Tibial nerve (tissue), 4 donors: ENCODE measurements at regions not wholly inside any gene's neighbourhood (a gene's known extent, or its start where the extent isn't known, plus 50 kb on each side); places are given as distances from the start of the nearest gene placed in this dataset.

ENCODE experiments used
- DNase-seq, 2 donors: peaks; one replicate each; pipeline ENCODE4 v3.0.0-alpha.2; 2019; ENCODE audit warnings: low spot score in 2 of 2
- H3K27ac ChIP-seq, 4 donors: fragments of 200-600 bp; sonication (generic) in 3 of 4; one replicate each; pipeline ENCODE4 v1.5.1; 2017 to 2019; ENCODE audit warnings: mild to moderate bottlenecking in 1 of 4
- H3K27me3 ChIP-seq, 2 donors: fragments of 200-600 bp; sonication (generic) in 1 of 2; one replicate each; pipeline versions ENCODE4 v1.5.1 to v1.6.0; 2017 to 2019
- H3K36me3 ChIP-seq, 3 donors: fragments of 200-600 bp; sonication (generic); one replicate each; pipeline ENCODE4 v1.5.1; 2018 to 2019
- H3K4me1 ChIP-seq, 4 donors: fragments of 200-600 bp; sonication (generic) in 3 of 4; one replicate each; pipeline ENCODE4 v1.5.1; 2017 to 2019
- H3K4me3 ChIP-seq, 4 donors: fragments of 200-600 bp; sonication (generic) in 3 of 4; one replicate each; pipeline ENCODE4 v1.5.1; 2017 to 2019; ENCODE audit warnings: mild to moderate bottlenecking in 1 of 4, moderate library complexity in 1 of 4
- H3K9me3 ChIP-seq, 4 donors: fragments of 200-600 bp; sonication (generic) in 3 of 4; one replicate each; pipeline ENCODE4 v1.5.1; 2017 to 2019
- CTCF ChIP-seq, 5 experiments: fragments of 200-600 bp in 3 of 5; fragments of 450-650 bp in 2 of 5; sonication (generic) in 3 of 5; IDR thresholded peaks; one replicate each; pipeline ENCODE4 v1.5.1; 2016 to 2019; ENCODE audit warnings: antibody characterized with exemption in 5 of 5, mild to moderate bottlenecking in 3 of 5, moderate library complexity in 2 of 5
- EP300 ChIP-seq, 2 donors: sonication (generic); formaldehyde crosslinking; IDR thresholded peaks; one replicate each; pipeline ENCODE4 v1.6.1; 2017; ENCODE audit warnings: antibody characterized with exemption in 2 of 2, mild to moderate bottlenecking in 1 of 2
- POLR2A ChIP-seq, 2 donors: fragments of 450-650 bp; IDR thresholded peaks; one replicate each; pipeline ENCODE4 v1.6.1; 2017; ENCODE audit warnings: antibody characterized with exemption in 2 of 2, mild to moderate bottlenecking in 2 of 2, moderate library complexity in 2 of 2
- WGBS, 2 donors: methylation state at CpG; one replicate each; pipeline ENCODE4 v1.1.5; 2018; 5-methylcytosine and 5-hydroxymethylcytosine counted together

- no peak for TF ChIP-seq POLR2A (IDR thresholded peaks at IDR 0.05)
- no peak for TF ChIP-seq EP300 (IDR thresholded peaks at IDR 0.05)
- no peak for TF ChIP-seq CTCF (IDR thresholded peaks at IDR 0.05)
Observed at GRCh38 chr9:1200847-1201251, 150.7 kb downstream of the DMRT2 start.

GRCh38 chr9:1201262-1201661 is 151.1 kb downstream of the DMRT2 start:
- no peak overlapping the region for H3K27ac ChIP-seq
- no peaks in the 10 kb centered on the region for H3K4me1 ChIP-seq
- no peak overlapping the region for H3K4me3 ChIP-seq
- H3K36me3 ChIP-seq: no peaks in the 10 kb centered on the region
- no peaks in the 10 kb centered on the region for H3K9me3 ChIP-seq
- TF ChIP-seq POLR2A (IDR thresholded peaks at IDR 0.05) (no peak), CTCF (IDR thresholded peaks at IDR 0.05) (no peak), EP300 (IDR thresholded peaks at IDR 0.05) (no peak)
- WGBS, 2 donors: 67 to 69% methylated on average over 2 of the region's 2 CpGs
- no peaks in the 10 kb centered on the region for H3K27me3 ChIP-seq
- DNase-seq: no peak

More at GRCh38 chr9:1200847-1201251, 150.7 kb downstream of the DMRT2 start:
- DNase-seq: no peak
- Histone ChIP-seq H3K4me3 (no peak overlapping the region), H3K27me3 (no peaks in the 10 kb centered on the region), H3K4me1 (no peaks in the 10 kb centered on the region), H3K27ac (no peak overlapping the region), H3K9me3 (no peaks in the 10 kb centered on the region), H3K36me3 (no peaks in the 10 kb centered on the region)
- WGBS, 2 donors: 23 to 42% methylated on average over 3 of the region's 3 CpGs

- no peak for TF ChIP-seq CTCF (IDR thresholded peaks at IDR 0.05)
- TF ChIP-seq POLR2A (IDR thresholded peaks at IDR 0.05): no peak
- no peak for TF ChIP-seq EP300 (IDR thresholded peaks at IDR 0.05)
- no peak for DNase-seq
- WGBS, 2 donors: 74% methylated on average over 8 of the region's 8 CpGs
- no peaks in the 10 kb centered on the region for H3K4me1 ChIP-seq
- no peaks in the 10 kb centered on the region for H3K36me3 ChIP-seq
- no peaks in the 10 kb centered on the region for H3K9me3 ChIP-seq
- no peaks in the 10 kb centered on the region for H3K27me3 ChIP-seq
- H3K4me3 ChIP-seq: no peak overlapping the region
- H3K27ac ChIP-seq: no peak overlapping the region
Observed at GRCh38 chr9:1201901-1202300, 151.7 kb downstream of the DMRT2 start.

- no peaks in the 10 kb centered on the region for H3K4me1 ChIP-seq
- WGBS, 2 donors: 30 to 70% methylated on average over 3 of the region's 3 CpGs
- H3K4me3 ChIP-seq: no peak overlapping the region
- no peaks in the 10 kb centered on the region for H3K27me3 ChIP-seq
- H3K9me3 ChIP-seq: no peaks in the 10 kb centered on the region
- no peak for TF ChIP-seq CTCF (IDR thresholded peaks at IDR 0.05)
- TF ChIP-seq EP300 (IDR thresholded peaks at IDR 0.05): no peak
- TF ChIP-seq POLR2A (IDR thresholded peaks at IDR 0.05): no peak
- no peak for DNase-seq
- H3K27ac ChIP-seq: no peak overlapping the region
- no peaks in the 10 kb centered on the region for H3K36me3 ChIP-seq
Observed at GRCh38 chr9:1202512-1203280, 152.5 kb downstream of the DMRT2 start.

GRCh38 chr9:1207686-1208085 is 157.5 kb downstream of the DMRT2 start:
- DNase-seq: no peak
- 72 to 85% methylated on average over 3 of the region's 3 CpGs for WGBS, 2 donors
- no peak for TF ChIP-seq EP300 (IDR thresholded peaks at IDR 0.05)
- TF ChIP-seq POLR2A (IDR thresholded peaks at IDR 0.05): no peak
- no peak for TF ChIP-seq CTCF (IDR thresholded peaks at IDR 0.05)

More at GRCh38 chr9:1207686-1208085, 157.5 kb downstream of the DMRT2 start:
- no peak overlapping the region for H3K4me3 ChIP-seq
- H3K4me1 ChIP-seq: no peaks in the 10 kb centered on the region
- H3K36me3 ChIP-seq: no peaks in the 10 kb centered on the region
- peaks cover 0 to 8% (median 0%) of the 10 kb centered on the region in 4 donors for H3K9me3 ChIP-seq
- no peak overlapping the region for H3K27ac ChIP-seq
- no peaks in the 10 kb centered on the region for H3K27me3 ChIP-seq
